K562 (cell line): ENCODE measurements at regions not wholly inside any gene's neighbourhood (a gene's known extent, or its start where the extent isn't known, plus 50 kb on each side); places are given as distances from the start of the nearest gene placed in this dataset.

Experiments used
- CAMTA2 ChIP-seq: fragments of 250-450 bp; sonication (Bioruptor Pico); conservative IDR thresholded peaks from 2 replicates; pipeline ENCODE4 v1.5.1; 2022
- EP300 ChIP-seq: IDR thresholded peaks from 2 replicates; pipeline ENCODE4 v1.6.1; 2012; ENCODE audit warnings: low read length, improper control_type of control experiment
- ILK ChIP-seq: fragments of 450-650 bp; IDR thresholded peaks from 2 replicates; pipeline ENCODE4 v1.6.1; 2016; ENCODE audit warnings: missing genetic modification characterization, low read depth, mild to moderate bottlenecking, missing compliant biosample characterization, moderate library complexity, borderline replicate concordance
- MCM5 ChIP-seq: fragments of 450-650 bp; IDR thresholded peaks from 2 replicates; pipeline ENCODE4 v1.6.1; 2016; ENCODE audit warnings: low read depth
- MTA3 ChIP-seq: fragments of 450-650 bp; formaldehyde crosslinking; IDR thresholded peaks from 2 replicates; pipeline ENCODE4 v1.6.1; 2017; ENCODE audit warnings: mild to moderate bottlenecking, borderline replicate concordance
- MYC ChIP-seq, 2 experiments: fragments of 250-450 bp in 1 of 2; sonication (Bioruptor Pico) in 1 of 2; IDR thresholded peaks; 2 replicates each; pipeline versions ENCODE4 v1.5.1 to v1.6.1; 2012 to 2021; ENCODE audit warnings: low read depth in 2 of 2, borderline replicate concordance in 1 of 2, improper control_type of control experiment in 1 of 2, low read length in 1 of 2, mild to moderate bottlenecking in 1 of 2, moderate library complexity in 1 of 2
- NR2C1 ChIP-seq, 2 experiments: fragments of 450-650 bp; IDR thresholded peaks; 2 replicates each; pipeline ENCODE4 v1.6.1; 2017; ENCODE audit warnings: mild to moderate bottlenecking in 2 of 2, antibody characterized with exemption in 1 of 2, inconsistent platforms in 1 of 2, missing compliant biosample characterization in 1 of 2, missing genetic modification characterization in 1 of 2
- POLR2A ChIP-seq: fragments of 450-650 bp; conservative IDR thresholded peaks from 2 replicates; pipeline ENCODE4 v1.6.1; 2016
- SIN3A ChIP-seq, 2 experiments: fragments of 150-350 bp in 1 of 2; IDR thresholded peaks; 2 replicates each; pipeline ENCODE4 v1.6.1; 2011 to 2016; ENCODE audit warnings: borderline replicate concordance in 2 of 2, low read depth in 2 of 2, low read length in 2 of 2, mild to moderate bottlenecking in 2 of 2, moderate library complexity in 2 of 2; ENCODE audit not compliant: control insufficient read depth in 1 of 2
- ZKSCAN8 ChIP-seq: fragments of 200-800 bp; sonication (Bioruptor generic); IDR thresholded peaks from 2 replicates; pipeline ENCODE4 v1.6.1; 2016; ENCODE audit warnings: missing genetic modification characterization, missing compliant biosample characterization
- ZNF282 ChIP-seq: sonication (generic); formaldehyde crosslinking; IDR thresholded peaks from 2 replicates; pipeline ENCODE4 v1.8.1; 2023; ENCODE audit warnings: missing genetic modification reagents
- TF ChIP-seq, protein P1 (sequence below): fragments of 150-350 bp; IDR thresholded peaks from 2 replicates; pipeline ENCODE4 v1.6.1; 2014; ENCODE audit warnings: low read depth, mild to moderate bottlenecking, low read length, borderline replicate concordance
- TF ChIP-seq, protein P2 (sequence below), 3 experiments: IDR thresholded peaks in 2 of 3; conservative IDR thresholded peaks in 1 of 3; 2 replicates each; pipeline ENCODE4 v1.5.1; 2011 to 2012; ENCODE audit warnings: low read length in 3 of 3, mild to moderate bottlenecking in 3 of 3, control low read depth in 2 of 3, improper control_type of control experiment in 1 of 3, inconsistent platforms in 1 of 3, low read depth in 1 of 3, mixed read lengths in 1 of 3, moderate library complexity in 1 of 3; ENCODE audit not compliant: insufficient read depth in 2 of 3

DNA sequence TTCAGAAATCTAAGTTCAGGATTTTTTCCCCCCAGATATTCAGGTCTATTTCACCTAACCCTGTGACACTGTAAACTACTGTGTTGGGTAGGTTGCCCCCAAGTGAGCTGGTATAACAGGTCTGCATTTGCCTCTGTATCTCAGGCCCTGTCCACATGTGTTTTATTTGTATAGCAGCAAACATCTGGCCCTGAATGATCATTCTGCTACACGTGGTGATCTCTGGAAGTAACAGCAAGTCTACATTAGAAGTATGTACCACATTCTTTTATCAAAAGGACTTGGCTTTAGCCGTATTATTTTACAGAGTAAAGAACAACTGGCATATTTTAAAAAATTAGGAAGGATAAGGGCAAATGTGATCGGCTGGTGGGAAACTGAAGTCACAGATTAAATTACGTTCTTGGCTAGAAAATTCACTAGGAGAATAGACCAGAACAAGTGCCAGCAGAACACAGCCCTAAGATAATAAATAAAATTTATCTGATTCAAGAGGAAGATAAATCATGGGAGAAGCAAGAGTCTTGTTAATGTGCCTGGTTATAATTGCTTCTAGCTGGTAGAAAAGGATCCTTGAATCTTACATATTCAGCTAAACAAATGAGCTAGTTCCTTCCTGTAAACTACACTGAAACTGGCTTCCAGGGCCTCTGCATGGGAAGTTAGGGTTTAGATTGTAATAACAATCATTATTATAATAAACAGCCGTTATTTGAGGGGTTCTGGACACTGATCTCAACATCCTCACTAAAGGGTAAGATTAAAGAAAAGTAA is 192.1 kb downstream of the SAMD5 start:
- TF ChIP-seq MYC (IDR thresholded peaks at IDR 0.05; ENCODE audit: low read depth, low read length), result no peak
- TF ChIP-seq MYC (CRISPR knock-in tag; IDR thresholded peaks at IDR 0.05; ENCODE audit: borderline replicate concordance, low read depth), result no peak
- no peak for TF ChIP-seq ZKSCAN8 (CRISPR knock-in tag)
- TF ChIP-seq ILK (tag), result no peak
- no peak for TF ChIP-seq ZNF282
- no peak for TF ChIP-seq POLR2A
- TF ChIP-seq EP300, result no peak
- TF ChIP-seq, protein P1, sequence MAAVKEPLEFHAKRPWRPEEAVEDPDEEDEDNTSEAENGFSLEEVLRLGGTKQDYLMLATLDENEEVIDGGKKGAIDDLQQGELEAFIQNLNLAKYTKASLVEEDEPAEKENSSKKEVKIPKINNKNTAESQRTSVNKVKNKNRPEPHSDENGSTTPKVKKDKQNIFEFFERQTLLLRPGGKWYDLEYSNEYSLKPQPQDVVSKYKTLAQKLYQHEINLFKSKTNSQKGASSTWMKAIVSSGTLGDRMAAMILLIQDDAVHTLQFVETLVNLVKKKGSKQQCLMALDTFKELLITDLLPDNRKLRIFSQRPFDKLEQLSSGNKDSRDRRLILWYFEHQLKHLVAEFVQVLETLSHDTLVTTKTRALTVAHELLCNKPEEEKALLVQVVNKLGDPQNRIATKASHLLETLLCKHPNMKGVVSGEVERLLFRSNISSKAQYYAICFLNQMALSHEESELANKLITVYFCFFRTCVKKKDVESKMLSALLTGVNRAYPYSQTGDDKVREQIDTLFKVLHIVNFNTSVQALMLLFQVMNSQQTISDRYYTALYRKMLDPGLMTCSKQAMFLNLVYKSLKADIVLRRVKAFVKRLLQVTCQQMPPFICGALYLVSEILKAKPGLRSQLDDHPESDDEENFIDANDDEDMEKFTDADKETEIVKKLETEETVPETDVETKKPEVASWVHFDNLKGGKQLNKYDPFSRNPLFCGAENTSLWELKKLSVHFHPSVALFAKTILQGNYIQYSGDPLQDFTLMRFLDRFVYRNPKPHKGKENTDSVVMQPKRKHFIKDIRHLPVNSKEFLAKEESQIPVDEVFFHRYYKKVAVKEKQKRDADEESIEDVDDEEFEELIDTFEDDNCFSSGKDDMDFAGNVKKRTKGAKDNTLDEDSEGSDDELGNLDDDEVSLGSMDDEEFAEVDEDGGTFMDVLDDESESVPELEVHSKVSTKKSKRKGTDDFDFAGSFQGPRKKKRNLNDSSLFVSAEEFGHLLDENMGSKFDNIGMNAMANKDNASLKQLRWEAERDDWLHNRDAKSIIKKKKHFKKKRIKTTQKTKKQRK, result no peak
- TF ChIP-seq NR2C1 (IDR thresholded peaks at IDR 0.05), result no peak
- no peak for TF ChIP-seq NR2C1 (tag; IDR thresholded peaks at IDR 0.05)
- TF ChIP-seq SIN3A (IDR thresholded peaks at IDR 0.05; ENCODE audit: borderline replicate concordance in 2 of 2, control insufficient read depth in 1 of 2, low read depth in 2 of 2, low read length in 2 of 2), result no peak
- no peak for TF ChIP-seq MTA3
- TF ChIP-seq, protein P2, sequence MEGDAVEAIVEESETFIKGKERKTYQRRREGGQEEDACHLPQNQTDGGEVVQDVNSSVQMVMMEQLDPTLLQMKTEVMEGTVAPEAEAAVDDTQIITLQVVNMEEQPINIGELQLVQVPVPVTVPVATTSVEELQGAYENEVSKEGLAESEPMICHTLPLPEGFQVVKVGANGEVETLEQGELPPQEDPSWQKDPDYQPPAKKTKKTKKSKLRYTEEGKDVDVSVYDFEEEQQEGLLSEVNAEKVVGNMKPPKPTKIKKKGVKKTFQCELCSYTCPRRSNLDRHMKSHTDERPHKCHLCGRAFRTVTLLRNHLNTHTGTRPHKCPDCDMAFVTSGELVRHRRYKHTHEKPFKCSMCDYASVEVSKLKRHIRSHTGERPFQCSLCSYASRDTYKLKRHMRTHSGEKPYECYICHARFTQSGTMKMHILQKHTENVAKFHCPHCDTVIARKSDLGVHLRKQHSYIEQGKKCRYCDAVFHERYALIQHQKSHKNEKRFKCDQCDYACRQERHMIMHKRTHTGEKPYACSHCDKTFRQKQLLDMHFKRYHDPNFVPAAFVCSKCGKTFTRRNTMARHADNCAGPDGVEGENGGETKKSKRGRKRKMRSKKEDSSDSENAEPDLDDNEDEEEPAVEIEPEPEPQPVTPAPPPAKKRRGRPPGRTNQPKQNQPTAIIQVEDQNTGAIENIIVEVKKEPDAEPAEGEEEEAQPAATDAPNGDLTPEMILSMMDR (IDR thresholded peaks at IDR 0.05 in 2 of 3, conservative IDR thresholded peaks at IDR 0.05 in 1 of 3; ENCODE audit: insufficient read depth in 2 of 3, low read depth in 1 of 3, low read length in 3 of 3), result no peak
- no peak for TF ChIP-seq CAMTA2
- TF ChIP-seq MCM5, result no peak
